ENCODE measurements at regions not wholly inside any gene's neighbourhood (a gene's known extent, or its start where the extent isn't known, plus 50 kb on each side); places are given as distances from the start of the nearest gene placed in this dataset.
"Not testable (repeated sequence)": the region's sequence is repeated elsewhere in the genome, so short reads cannot be mapped to it uniquely, and the experiment has no call there.

- not testable (repeated sequence) for H3K27ac ChIP-seq (ENCODE audit: low read length)
Measured at GRCh38 chr3:197618408-197618807, 62.6 kb upstream of the BDH1 start.

GRCh38 chr3:197615430-197615829 is 59.7 kb upstream of the BDH1 start:
- Histone ChIP-seq H3K27ac (ENCODE audit: low read length) (no peak overlapping the region), H3K9me3 (ENCODE audit: control insufficient read depth, low read depth, low read length) (peaks cover 12% of the 10 kb centered on the region), H3K36me3 (ENCODE audit: control insufficient read depth, low read depth, low read length) (peaks cover 65% of the 10 kb centered on the region), H3K9ac (ENCODE audit: low read length) (no peak overlapping the region), H3K4me1 (ENCODE audit: control insufficient read depth, low read depth, low read length) (no peaks in the 10 kb centered on the region), H3K27me3 (ENCODE audit: control insufficient read depth, insufficient read depth, low read length) (no peaks in the 10 kb centered on the region), H3K4me3 (ENCODE audit: low read length) (no peak overlapping the region)

More at GRCh38 chr3:197618408-197618807, 62.6 kb upstream of the BDH1 start:
- H3K9me3 ChIP-seq (ENCODE audit: control insufficient read depth, low read depth, low read length): peaks cover 12% of the 10 kb centered on the region
- peaks cover 59% of the 10 kb centered on the region for H3K36me3 ChIP-seq (ENCODE audit: control insufficient read depth, low read depth, low read length)
- H3K27me3 ChIP-seq (ENCODE audit: control insufficient read depth, insufficient read depth, low read length); H3K4me3 ChIP-seq (ENCODE audit: low read length); H3K9ac ChIP-seq (ENCODE audit: low read length); H3K4me1 ChIP-seq (ENCODE audit: control insufficient read depth, low read depth, low read length): not testable (repeated sequence)

- not testable (repeated sequence) for H3K27me3 ChIP-seq (ENCODE audit: control insufficient read depth, insufficient read depth, low read length); H3K4me1 ChIP-seq (ENCODE audit: control insufficient read depth, low read depth, low read length); H3K27ac ChIP-seq (ENCODE audit: low read length); H3K9ac ChIP-seq (ENCODE audit: low read length); H3K4me3 ChIP-seq (ENCODE audit: low read length)
- peaks cover 12% of the 10 kb centered on the region for H3K9me3 ChIP-seq (ENCODE audit: control insufficient read depth, low read depth, low read length)
- peaks cover 59% of the 10 kb centered on the region for H3K36me3 ChIP-seq (ENCODE audit: control insufficient read depth, low read depth, low read length)
Measured at GRCh38 chr3:197614134-197614533, 58.4 kb upstream of the BDH1 start.

GRCh38 chr3:197613199-197613598 is 57.4 kb upstream of the BDH1 start:
- Histone ChIP-seq H3K27ac (ENCODE audit: low read length) (no peak overlapping the region), H3K9me3 (ENCODE audit: control insufficient read depth, low read depth, low read length) (peaks cover 12% of the 10 kb centered on the region), H3K36me3 (ENCODE audit: control insufficient read depth, low read depth, low read length) (peaks cover 58% of the 10 kb centered on the region), H3K27me3 (ENCODE audit: control insufficient read depth, insufficient read depth, low read length) (no peaks in the 10 kb centered on the region), H3K9ac (ENCODE audit: low read length) (no peak overlapping the region), H3K4me1 (ENCODE audit: control insufficient read depth, low read depth, low read length) (no peaks in the 10 kb centered on the region), H3K4me3 (ENCODE audit: low read length) (no peak overlapping the region)

GRCh38 chr3:197611255-197611654 is 55.5 kb upstream of the BDH1 start:
- no peak overlapping the region for H3K27ac ChIP-seq (ENCODE audit: low read length)
- H3K9me3 ChIP-seq (ENCODE audit: control insufficient read depth, low read depth, low read length): peaks cover 12% of the 10 kb centered on the region
- peaks cover 60% of the 10 kb centered on the region for H3K36me3 ChIP-seq (ENCODE audit: control insufficient read depth, low read depth, low read length)
- no peak overlapping the region for H3K9ac ChIP-seq (ENCODE audit: low read length)
- no peaks in the 10 kb centered on the region for H3K27me3 ChIP-seq (ENCODE audit: control insufficient read depth, insufficient read depth, low read length)
- H3K4me1 ChIP-seq (ENCODE audit: control insufficient read depth, low read depth, low read length): no peaks in the 10 kb centered on the region
- no peak overlapping the region for H3K4me3 ChIP-seq (ENCODE audit: low read length)

- peaks cover 26% of the 10 kb centered on the region for H3K36me3 ChIP-seq (ENCODE audit: control insufficient read depth, low read depth, low read length)
- no peaks in the 10 kb centered on the region for H3K27me3 ChIP-seq (ENCODE audit: control insufficient read depth, insufficient read depth, low read length)
- no peaks in the 10 kb centered on the region for H3K9me3 ChIP-seq (ENCODE audit: control insufficient read depth, low read depth, low read length)
- H3K4me3 ChIP-seq (ENCODE audit: low read length): no peak overlapping the region
- H3K27ac ChIP-seq (ENCODE audit: low read length): no peak overlapping the region
- no peak overlapping the region for H3K9ac ChIP-seq (ENCODE audit: low read length)
- no peaks in the 10 kb centered on the region for H3K4me1 ChIP-seq (ENCODE audit: control insufficient read depth, low read depth, low read length)
Measured at GRCh38 chr3:197606468-197606867, 50.7 kb upstream of the BDH1 start.
